Panc1 (cell line): ENCODE measurements at regions not wholly inside any gene's neighbourhood (a gene's known extent, or its start where the extent isn't known, plus 50 kb on each side); places are given as distances from the start of the nearest gene placed in this dataset.

ENCODE experiments used
- ATAC-seq: fragments of 200-7000 bp; cut with Tn5 transposase; 2 replicates; pipeline ENCODE4 v1.9.1; 2020; ENCODE audit warnings: mild to moderate bottlenecking, moderate library complexity
- BruUV-seq: library from RNA; stranded (reverse); fragments of 400-500 nt; replicated peaks from 2 replicates; lab custom pipeline; 2021; lab: Mats Ljungman, UMichigan
- CTCF ChIA-PET: fragments of 300-600 bp; sonication (Branson Sonifier 250); formaldehyde crosslinking; loops from one replicate; lab custom pipeline; 2022; ENCODE audit warnings: antibody characterized with exemption; lab: Charles Lee
- POLR2A ChIA-PET: fragments of 300-600 bp; sonication (Branson Sonifier 250); formaldehyde crosslinking; loops from one replicate; lab custom pipeline; 2022; ENCODE audit warnings: antibody characterized with exemption; lab: Charles Lee
- DNase-seq: peaks from one replicate; pipeline ENCODE4 v3.0.0-alpha.2; 2010; ENCODE audit warnings: low read depth, low spot score
- H3K27ac ChIP-seq: 2 replicates; pipeline ENCODE4 v1.5.1; 2011; ENCODE audit warnings: mild to moderate bottlenecking, low read length, inconsistent platforms
- H3K27me3 ChIP-seq: fragments of 200-500 bp; sonication (Bioruptor generic); 2 replicates; pipeline ENCODE4 v1.6.0; 2014; ENCODE audit warnings: low read length, inconsistent platforms; ENCODE audit not compliant: control insufficient read depth, insufficient read depth
- H3K36me3 ChIP-seq: fragments of 200-500 bp; sonication (Bioruptor generic); 2 replicates; pipeline ENCODE4 v1.5.1; 2014; ENCODE audit warnings: inconsistent platforms, mild to moderate bottlenecking, low read length, moderate library complexity; ENCODE audit not compliant: control insufficient read depth, insufficient read depth
- H3K4me1 ChIP-seq: 2 replicates; pipeline ENCODE4 v1.5.1; 2011; ENCODE audit warnings: inconsistent platforms, mild to moderate bottlenecking, low read length, moderate library complexity; ENCODE audit not compliant: control insufficient read depth, insufficient read depth
- H3K4me3 ChIP-seq, 2 experiments: 2 replicates each; pipeline ENCODE4 v1.5.1; 2011 to 2012; ENCODE audit warnings: low read depth in 2 of 2, low read length in 2 of 2, mild to moderate bottlenecking in 2 of 2, inconsistent platforms in 1 of 2, moderate library complexity in 1 of 2
- H3K9me3 ChIP-seq: fragments of 200-500 bp; sonication (Bioruptor generic); 2 replicates; pipeline ENCODE4 v1.5.1; 2014; ENCODE audit warnings: low read depth, mild to moderate bottlenecking, inconsistent platforms, low read length, moderate library complexity; ENCODE audit not compliant: control insufficient read depth, insufficient read depth
- CTCF ChIP-seq: fragments of 450-650 bp; IDR thresholded peaks from 2 replicates; pipeline ENCODE4 v1.5.1; 2017; ENCODE audit warnings: mild to moderate bottlenecking
- POLR2AphosphoS5 ChIP-seq: IDR thresholded peaks from 2 replicates; pipeline ENCODE4 v1.6.1; 2012; ENCODE audit warnings: mild to moderate bottlenecking, low read depth, low read length, moderate library complexity
- REST ChIP-seq, 2 experiments: IDR thresholded peaks; 2 replicates each; pipeline ENCODE4 v1.6.1; 2011 to 2012; ENCODE audit warnings: low read depth in 2 of 2, control low read depth in 1 of 2, low read length in 1 of 2, mild to moderate bottlenecking in 1 of 2, moderate library complexity in 1 of 2; ENCODE audit not compliant: insufficient read depth in 1 of 2
- SIN3A ChIP-seq: IDR thresholded peaks from 2 replicates; pipeline ENCODE4 v1.6.1; 2012; ENCODE audit warnings: low read depth, mild to moderate bottlenecking, low read length, moderate library complexity, borderline replicate concordance; ENCODE audit not compliant: insufficient read depth
- TCF7L2 ChIP-seq: IDR thresholded peaks from 2 replicates; pipeline ENCODE4 v1.6.1; 2011; ENCODE audit warnings: mild to moderate bottlenecking, low read depth, low read length, inconsistent platforms
- in situ Hi-C: cut with HindIII; loops from 2 replicates; pipeline ENCODE4 v1.10.0; 2016; ENCODE audit warnings: low sequenced_read_pairs, low pct_unique_long_range_greater_than_20kb
- intact Hi-C: fragments of 100-400 bp; cut with micrococcal nuclease; formaldehyde crosslinking; loops from one replicate; pipeline ENCODE4 v1.10.0; 2022; ENCODE audit not compliant: unreplicated experiment

GRCh38 chr3:159157275-159157674, 355.4 kb downstream of the MFSD1 start:
- ChIA-PET POLR2A (no interaction called here), CTCF (no interaction called here)
- no peak overlapping the region for H3K4me3 ChIP-seq
- DNase-seq (no peak), ATAC-seq (no peak)
- intact Hi-C loops (no loop called here), in situ Hi-C loops (no loop called here)
- BruUV-seq, result no TSS peak
- H3K9me3 ChIP-seq, result no peaks in the 10 kb centered on the region
- no peaks in the 10 kb centered on the region for H3K4me1 ChIP-seq
- no peaks in the 10 kb centered on the region for H3K27me3 ChIP-seq
- TF ChIP-seq TCF7L2 (no peak), REST (IDR thresholded peaks at IDR 0.05; ENCODE audit: insufficient read depth in 1 of 2, low read depth in 2 of 2, low read length in 1 of 2) (no peak), CTCF (no peak), SIN3A (no peak), POLR2AphosphoS5 (no peak)
- H3K36me3 ChIP-seq, result no peaks in the 10 kb centered on the region
- H3K27ac ChIP-seq, result no peak overlapping the region

GRCh38 chr3:159158213-159158612, 356.4 kb downstream of the MFSD1 start:
- no TSS peak for BruUV-seq
- DNase-seq, result no peak
- CTCF ChIA-PET, result no interaction called here

More at GRCh38 chr3:159158213-159158612, 356.4 kb downstream of the MFSD1 start:
- Histone ChIP-seq H3K9me3 (no peaks in the 10 kb centered on the region), H3K4me3 (no peak overlapping the region), H3K27ac (no peak overlapping the region), H3K4me1 (no peaks in the 10 kb centered on the region), H3K27me3 (no peaks in the 10 kb centered on the region), H3K36me3 (no peaks in the 10 kb centered on the region)
- POLR2A ChIA-PET, result no interaction called here
- intact Hi-C loops, result no loop called here
- in situ Hi-C loops, result no loop called here
- TF ChIP-seq REST (IDR thresholded peaks at IDR 0.05; ENCODE audit: insufficient read depth in 1 of 2, low read depth in 2 of 2, low read length in 1 of 2), result no peak
- no peak for TF ChIP-seq SIN3A
- TF ChIP-seq POLR2AphosphoS5, result no peak
- TF ChIP-seq CTCF, result peak; percentile 27; the same call in 1 of the 2 replicates
- TF ChIP-seq TCF7L2, result no peak
- no peak for ATAC-seq
